NCI-H69 (cell line): ENCODE measurements at regions not wholly inside any gene's neighbourhood (a gene's known extent, or its start where the extent isn't known, plus 50 kb on each side); places are given as distances from the start of the nearest gene placed in this dataset.
"Not testable (repeated sequence)": the region's sequence is repeated elsewhere in the genome, so short reads cannot be mapped to it uniquely, and the experiment has no call there.

ENCODE experiments used
- DNase-seq: peaks from one replicate; lab custom pipeline; 2025; lab: John Stamatoyannopoulos, UW

- DNase-seq = no peak
Measured at GRCh38 chr4:187128222-187128621, 404.6 kb upstream of the FAT1 start.

GRCh38 chr4:187128976-187129375 is 405.3 kb upstream of the FAT1 start:
- no peak for DNase-seq

GRCh38 chr4:187131826-187132225 is 408.2 kb upstream of the FAT1 start:
- not testable (repeated sequence) for DNase-seq

- no peak for DNase-seq
Measured at GRCh38 chr4:187135878-187136277, 412.2 kb upstream of the FAT1 start.

GRCh38 chr4:187139141-187139540 is 415.5 kb upstream of the FAT1 start:
- no peak for DNase-seq

- DNase-seq = no peak
Measured at GRCh38 chr4:187141101-187141500, 417.4 kb upstream of the FAT1 start.

GRCh38 chr4:187149229-187149945 is 425.7 kb upstream of the FAT1 start:
- DNase-seq = no peak

GRCh38 chr4:187157380-187157958 is 433.8 kb upstream of the FAT1 start:
- no peak for DNase-seq

GRCh38 chr4:187158003-187158402 is 434.3 kb upstream of the FAT1 start:
- no peak for DNase-seq

- no peak for DNase-seq
Measured at GRCh38 chr4:187160486-187160885, 436.8 kb upstream of the FAT1 start.

- DNase-seq = no peak
Measured at GRCh38 chr4:187166886-187167512, 443.3 kb upstream of the FAT1 start.

- no peak for DNase-seq
Measured at GRCh38 chr4:187171706-187172339, 448.2 kb upstream of the FAT1 start.

- DNase-seq = no peak
Measured at GRCh38 chr4:187172340-187172761, 448.7 kb upstream of the FAT1 start.

GRCh38 chr4:187174749-187175148 is 451.1 kb upstream of the FAT1 start:
- DNase-seq = no peak

- peak; percentile 1 for DNase-seq
Measured at GRCh38 chr4:187175197-187175596, 451.5 kb upstream of the FAT1 start.

- no peak for DNase-seq
Measured at GRCh38 chr4:187176261-187176910, 452.7 kb upstream of the FAT1 start.

GRCh38 chr4:187178084-187178483 is 454.4 kb upstream of the FAT1 start:
- DNase-seq = no peak

- no peak for DNase-seq
Measured at GRCh38 chr4:187178587-187178986, 454.9 kb upstream of the FAT1 start.

GRCh38 chr4:187179086-187180058 is 455.7 kb upstream of the FAT1 start:
- peak; percentile 67 for DNase-seq

GRCh38 chr4:187181054-187181453 is 457.4 kb upstream of the FAT1 start:
- DNase-seq = no peak

GRCh38 chr4:187183346-187183745 is 459.7 kb upstream of the FAT1 start:
- DNase-seq = peak; percentile 80
